OCI-LY7 (cell line): ENCODE measurements at regions not wholly inside any gene's neighbourhood (a gene's known extent, or its start where the extent isn't known, plus 50 kb on each side); places are given as distances from the start of the nearest gene placed in this dataset.

ENCODE experiments used
- BruUV-seq: library from RNA; stranded (reverse); fragments of 400-500 nt; replicated peaks from 2 replicates; lab custom pipeline; 2021; lab: Mats Ljungman, UMichigan
- CTCF ChIA-PET: fragments of 300-600 bp; sonication (Branson Sonifier 250); formaldehyde crosslinking; loops from one replicate; lab custom pipeline; 2022; ENCODE audit warnings: antibody characterized with exemption; ENCODE audit not compliant: unreplicated experiment; lab: Charles Lee
- POLR2A ChIA-PET: fragments of 300-600 bp; sonication (Branson Sonifier 250); formaldehyde crosslinking; loops from one replicate; lab custom pipeline; 2022; ENCODE audit warnings: antibody characterized with exemption; lab: Charles Lee
- DNase-seq: peaks from one replicate; pipeline ENCODE4 v3.0.0-alpha.2; 2015; ENCODE audit warnings: low spot score
- H2AFZ ChIP-seq: fragments of 200-600 bp; sonication (generic), shearing (Covaris generic); 2 replicates; pipeline ENCODE4 v1.6.1; 2014; ENCODE audit warnings: mild to moderate bottlenecking, antibody characterized with exemption, low read length, moderate library complexity
- H3K27ac ChIP-seq: fragments of 200-600 bp; sonication (generic); 2 replicates; pipeline ENCODE4 v1.5.1; 2014; ENCODE audit warnings: mixed run types, low read depth, mild to moderate bottlenecking, moderate library complexity, low read length, inconsistent platforms; ENCODE audit not compliant: poor library complexity, severe bottlenecking
- H3K36me3 ChIP-seq: fragments of 200-600 bp; sonication (generic); 2 replicates; pipeline ENCODE4 v1.6.1; 2014; ENCODE audit warnings: mild to moderate bottlenecking, antibody characterized with exemption, low read length, moderate library complexity, mixed read lengths; ENCODE audit not compliant: insufficient read depth
- H3K4me1 ChIP-seq: fragments of 200-600 bp; sonication (generic); 2 replicates; pipeline ENCODE4 v1.5.1; 2014; ENCODE audit warnings: mild to moderate bottlenecking, low read length; ENCODE audit not compliant: insufficient read depth, poor library complexity, severe bottlenecking
- H3K4me2 ChIP-seq: fragments of 200-600 bp; sonication (generic); 2 replicates; pipeline ENCODE4 v1.6.1; 2014; ENCODE audit warnings: mild to moderate bottlenecking, low read length
- H3K4me3 ChIP-seq: fragments of 200-600 bp; sonication (generic); 2 replicates; pipeline ENCODE4 v1.5.1; 2014; ENCODE audit warnings: mild to moderate bottlenecking, low read depth, low read length; ENCODE audit not compliant: poor library complexity, severe bottlenecking
- H3K79me2 ChIP-seq: fragments of 200-600 bp; sonication (generic); 2 replicates; pipeline ENCODE4 v1.6.1; 2016; ENCODE audit warnings: low read depth, mild to moderate bottlenecking, low read length, moderate library complexity, mixed read lengths; ENCODE audit not compliant: insufficient read depth
- H3K9me2 ChIP-seq: fragments of 200-600 bp; sonication (generic); 2 replicates; pipeline ENCODE4 v1.6.1; 2016; ENCODE audit warnings: mild to moderate bottlenecking, low read length, mixed read lengths; ENCODE audit not compliant: insufficient read depth
- H3K9me3 ChIP-seq: fragments of 200-600 bp; sonication (generic); 2 replicates; pipeline ENCODE4 v1.6.1; 2014; ENCODE audit warnings: mild to moderate bottlenecking, mixed run types, low read length, mixed read lengths
- H4K20me1 ChIP-seq: fragments of 200-600 bp; sonication (generic); 2 replicates; pipeline ENCODE4 v1.6.1; 2014; ENCODE audit warnings: mild to moderate bottlenecking, antibody characterized with exemption, low read length, moderate library complexity, mixed read lengths; ENCODE audit not compliant: insufficient read depth
- CTCF ChIP-seq: fragments of 200-600 bp; sonication (generic); conservative IDR thresholded peaks from 2 replicates; pipeline ENCODE4 v1.5.1; 2014; ENCODE audit warnings: mild to moderate bottlenecking, antibody characterized with exemption, low read length, moderate library complexity, mixed read lengths
- EZH2phosphoT487 ChIP-seq: fragments of 200-600 bp; sonication (generic); IDR thresholded peaks from 2 replicates; pipeline ENCODE4 v1.6.1; 2018; ENCODE audit warnings: low read depth, borderline replicate concordance, mild to moderate bottlenecking, mixed run types, antibody characterized with exemption, low read length, moderate library complexity, mixed read lengths
- intact Hi-C: fragments of 100-400 bp; cut with micrococcal nuclease; formaldehyde crosslinking; loops from one replicate; pipeline ENCODE4 v1.10.0; 2022; ENCODE audit not compliant: unreplicated experiment

- no peak for DNase-seq
- POLR2A ChIA-PET: interaction anchor here (0.6 to 0.8 kb wide), 4 partner anchors 26 to 115 kb away, joined by 3 to 5 read pairs (median 3); no protein-coding TSS in a partner anchor
- no peak overlapping the region for H3K4me2 ChIP-seq
- CTCF ChIA-PET: no interaction called here
- H3K79me2 ChIP-seq: no peaks in the 10 kb centered on the region
- no TSS peak for BruUV-seq
- H3K9me2 ChIP-seq: no peaks in the 10 kb centered on the region
- H3K9me3 ChIP-seq: no peaks in the 10 kb centered on the region
- intact Hi-C loops: no loop called here
- H3K4me1 ChIP-seq: no peaks in the 10 kb centered on the region
- no peaks in the 10 kb centered on the region for H4K20me1 ChIP-seq
- H3K27ac ChIP-seq: no peak overlapping the region
- no peak overlapping the region for H2AFZ ChIP-seq
- no peak overlapping the region for H3K4me3 ChIP-seq
- TF ChIP-seq CTCF: no peak
- no peak for TF ChIP-seq EZH2phosphoT487
- no peaks in the 10 kb centered on the region for H3K36me3 ChIP-seq
Observed at GRCh38 chr5:35377653-35378052, 147.4 kb upstream of the PRLR start.

DNA sequence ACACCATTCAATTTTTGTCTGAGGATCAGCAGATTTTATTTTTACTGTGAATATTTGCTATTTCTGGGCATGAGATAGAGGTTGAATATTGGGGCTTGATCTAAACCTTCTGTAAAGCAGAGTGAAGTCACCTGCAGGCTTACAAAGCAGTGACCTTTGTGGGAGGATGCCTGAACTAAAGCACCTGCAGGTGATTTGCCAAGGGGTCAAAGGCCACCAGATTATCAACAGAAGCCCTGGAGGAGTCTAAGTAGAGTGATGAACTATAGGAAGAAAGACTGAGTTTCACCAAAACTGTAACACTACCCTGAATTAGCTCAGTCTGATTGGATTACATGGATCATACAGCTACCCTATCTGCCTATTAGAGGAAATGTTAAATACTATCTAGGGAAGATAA, 144.3 kb upstream of the PRLR start:
- H3K4me1 ChIP-seq: no peaks in the 10 kb centered on the region
- no TSS peak for BruUV-seq
- no peaks in the 10 kb centered on the region for H4K20me1 ChIP-seq
- intact Hi-C loops: no loop called here
- no peak overlapping the region for H3K4me2 ChIP-seq
- H3K4me3 ChIP-seq: no peak overlapping the region
- no peak for TF ChIP-seq CTCF
- TF ChIP-seq EZH2phosphoT487: no peak
- ChIA-PET CTCF (no interaction called here), POLR2A (no interaction called here)
- DNase-seq: no peak
- H3K27ac ChIP-seq: no peak overlapping the region
- H3K9me3 ChIP-seq: no peaks in the 10 kb centered on the region
- H3K79me2 ChIP-seq: no peaks in the 10 kb centered on the region
- no peak overlapping the region for H2AFZ ChIP-seq
- no peaks in the 10 kb centered on the region for H3K9me2 ChIP-seq
- H3K36me3 ChIP-seq: no peaks in the 10 kb centered on the region

DNA sequence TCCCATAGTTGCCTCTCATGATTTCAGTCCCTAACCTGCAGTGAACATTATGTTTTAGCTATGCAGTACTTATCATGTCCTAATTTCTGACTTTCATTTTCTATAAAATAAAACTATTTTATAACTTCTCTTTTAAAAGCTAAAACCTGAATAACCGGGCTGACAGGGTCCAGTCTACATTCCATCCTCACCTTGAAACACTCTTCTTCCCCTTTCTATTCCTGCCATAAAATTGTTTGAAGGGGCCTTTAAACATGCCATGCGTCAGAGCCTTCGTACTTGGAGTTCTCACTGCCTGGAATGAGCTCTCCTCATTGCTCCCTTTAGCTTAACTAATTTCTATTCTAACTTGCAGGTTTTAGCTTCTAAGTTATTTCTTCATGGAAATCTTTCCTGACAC, 143.0 kb upstream of the PRLR start:
- Histone ChIP-seq H3K9me2 (no peaks in the 10 kb centered on the region), H3K4me1 (no peaks in the 10 kb centered on the region), H3K4me2 (no peak overlapping the region), H4K20me1 (no peaks in the 10 kb centered on the region), H3K9me3 (no peaks in the 10 kb centered on the region), H3K27ac (no peak overlapping the region), H3K36me3 (no peaks in the 10 kb centered on the region), H3K79me2 (no peaks in the 10 kb centered on the region), H3K4me3 (no peak overlapping the region), H2AFZ (no peak overlapping the region)
- no TSS peak for BruUV-seq
- TF ChIP-seq EZH2phosphoT487 (no peak), CTCF (no peak)
- DNase-seq: no peak
- CTCF ChIA-PET: no interaction called here
- POLR2A ChIA-PET: interaction anchor here (0.7 to 1.4 kb wide), 2 partner anchors 12 to 69 kb away, joined by 3 to 4 read pairs; no protein-coding TSS in a partner anchor
- intact Hi-C loops: no loop called here
